CD4-positive, alpha-beta T cell treated with Interleukin-15 for 1 hour (primary cell): ENCODE measurements at regions not wholly inside any gene's neighbourhood (a gene's known extent, or its start where the extent isn't known, plus 50 kb on each side); places are given as distances from the start of the nearest gene placed in this dataset.

Experiments used
- DNase-seq: peaks from one replicate; pipeline ENCODE4 v3.0.0-alpha.2; 2020

- DNase-seq, result no peak
Measured at GRCh38 chr11:16412525-16413172, 56.3 kb upstream of the SOX6 start.

DNA sequence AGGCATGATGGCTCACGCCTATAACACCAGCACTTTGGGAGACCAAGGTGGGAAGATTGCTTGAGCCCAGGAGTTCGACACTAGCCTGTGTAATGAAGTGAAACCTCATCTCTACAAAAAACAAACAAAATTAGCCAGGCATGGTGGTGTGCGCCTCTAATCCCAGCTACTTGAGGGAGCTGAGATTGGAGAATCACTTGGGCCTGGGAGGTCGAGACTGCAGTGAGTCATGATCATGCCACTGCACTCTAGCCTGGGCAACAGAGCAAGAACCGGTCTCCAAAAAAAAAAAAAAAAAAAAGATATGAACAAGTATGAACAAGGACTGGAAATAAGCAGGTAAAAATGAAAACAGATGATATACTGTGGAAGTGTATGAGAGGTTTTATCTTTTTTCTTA, 54.1 kb upstream of the SOX6 start:
- DNase-seq, result no peak

- DNase-seq, result no peak
Measured at GRCh38 chr11:16408619-16409018, 52.3 kb upstream of the SOX6 start.

GRCh38 chr11:16406226-16406625, 49.9 kb upstream of the SOX6 start:
- DNase-seq, result no peak
